ENCODE measurements at regions not wholly inside any gene's neighbourhood (a gene's known extent, or its start where the extent isn't known, plus 50 kb on each side); places are given as distances from the start of the nearest gene placed in this dataset.

DNA sequence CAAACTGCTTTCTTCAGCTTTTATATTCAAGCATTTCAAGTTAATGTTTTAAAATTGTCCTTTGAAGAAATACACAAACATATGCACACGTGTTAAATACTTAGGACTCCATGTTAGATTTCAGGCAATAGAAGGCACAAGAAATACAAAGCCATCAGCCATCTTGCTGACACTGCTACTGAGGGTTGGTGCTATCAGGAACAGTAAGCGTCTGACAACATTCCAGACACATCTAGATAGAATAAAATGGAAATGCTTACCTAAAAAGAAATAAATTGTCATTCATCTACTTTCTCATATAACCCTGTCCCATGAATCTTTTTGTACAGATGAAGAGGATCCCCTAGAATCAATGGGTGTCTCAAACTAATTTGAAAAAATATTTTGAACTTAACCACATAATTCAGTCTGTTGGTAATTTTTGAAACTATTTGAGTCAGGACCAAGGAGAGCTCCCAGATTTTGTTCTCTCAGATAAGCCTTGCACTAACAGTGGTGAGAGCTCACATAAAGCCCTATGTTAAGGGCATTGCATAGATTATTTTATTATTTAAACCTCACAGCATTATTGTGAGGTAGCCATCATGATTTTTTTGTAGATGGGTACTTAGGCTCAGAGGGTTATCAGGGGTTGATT is 631.1 kb upstream of the POU3F2 start:
- TF ChIP-seq ZNF274 (IDR thresholded peaks at IDR 0.05; ENCODE audit: low read depth, low read length) = no peak
- H3K4me3 ChIP-seq (ENCODE audit: low read length) = no peak overlapping the region

DNA sequence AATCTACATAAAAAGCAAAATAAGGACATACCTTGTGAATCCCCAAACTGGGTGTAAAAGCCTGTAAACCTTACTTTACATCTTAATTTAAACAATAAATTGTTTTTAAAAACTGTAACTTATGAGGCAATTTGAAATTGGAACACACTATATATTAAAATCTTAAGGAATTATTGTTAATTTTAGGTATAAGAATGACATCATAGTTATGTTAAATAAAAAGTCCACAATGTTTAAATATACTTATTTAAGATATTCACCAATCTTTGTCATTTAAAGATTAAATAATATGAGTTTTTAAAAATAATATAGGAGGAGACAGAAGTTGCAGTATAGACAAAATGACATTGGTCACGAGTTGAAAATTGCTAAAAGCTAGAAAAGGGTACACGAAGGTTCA is 621.9 kb upstream of the POU3F2 start:
- TF ChIP-seq ZNF274 (IDR thresholded peaks at IDR 0.05; ENCODE audit: low read depth, low read length) = no peak
- H3K4me3 ChIP-seq (ENCODE audit: low read length) = no peak overlapping the region

DNA sequence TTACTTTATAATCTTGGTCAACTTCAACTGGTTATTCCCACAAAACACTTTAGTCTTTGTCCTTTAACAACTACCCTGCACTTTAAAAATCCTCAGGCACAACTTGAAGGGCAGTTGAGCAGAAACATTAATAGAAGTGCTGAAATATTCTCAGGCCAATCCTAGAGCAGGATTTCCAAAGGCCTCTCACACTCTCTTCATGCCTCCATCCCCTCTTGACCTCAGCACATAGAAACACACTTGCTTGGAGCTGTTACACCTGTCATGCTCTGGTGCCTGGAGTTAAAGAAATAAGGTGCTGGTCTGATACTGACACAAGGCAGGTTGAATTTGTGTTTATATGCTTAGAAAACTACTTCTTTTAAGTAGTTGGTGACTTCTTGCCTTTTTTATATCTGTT is 618.8 kb upstream of the POU3F2 start:
- TF ChIP-seq ZNF274 (IDR thresholded peaks at IDR 0.05; ENCODE audit: low read depth, low read length) = no peak
- H3K4me3 ChIP-seq (ENCODE audit: low read length) = no peak overlapping the region

DNA sequence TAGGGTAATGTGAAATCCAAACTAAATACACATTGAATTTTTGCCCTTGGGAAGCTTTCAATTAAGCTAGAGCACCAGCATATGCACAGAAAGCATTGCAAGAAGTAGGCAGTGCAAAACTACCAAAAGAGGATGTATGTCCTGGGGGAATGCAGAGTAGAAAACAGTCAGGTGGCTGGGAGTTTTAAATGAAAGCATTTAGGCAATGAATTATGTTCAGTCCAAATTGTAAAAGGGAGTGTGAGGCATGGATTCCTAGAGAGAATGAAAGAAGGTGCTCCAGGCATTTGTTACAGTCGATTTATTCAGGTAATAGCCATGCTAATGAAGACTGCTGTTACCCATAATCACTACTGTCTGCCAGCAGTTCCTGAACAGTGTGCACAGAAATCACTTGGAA is 604.1 kb upstream of the POU3F2 start:
- no peak overlapping the region for H3K4me3 ChIP-seq (ENCODE audit: low read length)
- TF ChIP-seq ZNF274 (IDR thresholded peaks at IDR 0.05; ENCODE audit: low read depth, low read length) = no peak

DNA sequence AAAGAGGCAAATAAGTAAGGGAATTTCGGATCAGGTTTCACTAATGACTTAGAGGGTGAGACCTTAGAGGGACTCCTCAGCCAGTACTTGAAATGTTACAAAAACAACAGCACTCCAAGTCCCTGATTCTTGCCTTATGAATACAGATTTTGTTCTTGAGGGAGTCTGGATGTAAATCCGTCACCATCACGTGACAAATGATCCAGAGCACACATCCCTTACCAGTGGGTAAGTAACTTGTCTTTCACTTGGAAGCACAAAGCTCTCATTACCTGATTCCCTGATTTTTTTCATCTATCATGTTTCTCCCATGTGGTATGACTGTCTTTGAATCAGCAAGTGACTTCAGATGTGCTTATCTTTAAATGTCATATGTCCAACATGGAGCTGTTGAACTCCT is 595.3 kb upstream of the POU3F2 start:
- TF ChIP-seq ZNF274 (IDR thresholded peaks at IDR 0.05; ENCODE audit: low read depth, low read length) = no peak

DNA sequence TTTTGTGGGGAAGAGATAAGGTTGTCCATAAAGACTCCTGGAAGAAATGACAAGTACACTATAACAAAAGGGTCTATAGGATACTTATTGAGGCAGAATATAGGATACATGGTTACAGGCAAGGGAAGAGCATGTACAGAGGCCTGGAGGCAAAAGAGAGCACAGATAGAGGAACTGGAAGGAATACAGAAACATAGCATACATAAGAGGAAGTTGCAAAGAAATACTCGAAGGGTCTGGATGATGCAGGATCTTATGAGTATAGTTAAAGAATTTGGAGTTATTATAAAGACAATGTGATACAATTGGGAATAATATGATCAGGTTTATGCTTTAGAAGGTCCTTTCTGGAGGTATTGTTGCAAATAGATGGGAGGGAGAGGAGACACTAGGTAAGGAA is 592.7 kb upstream of the POU3F2 start:
- no peak for TF ChIP-seq ZNF274 (IDR thresholded peaks at IDR 0.05; ENCODE audit: low read depth, low read length)
- no peak overlapping the region for H3K4me3 ChIP-seq (ENCODE audit: low read length)

More for the DNA sequence above, 595.3 kb upstream of the POU3F2 start:
- H3K4me3 ChIP-seq (ENCODE audit: low read length) = no peak overlapping the region

DNA sequence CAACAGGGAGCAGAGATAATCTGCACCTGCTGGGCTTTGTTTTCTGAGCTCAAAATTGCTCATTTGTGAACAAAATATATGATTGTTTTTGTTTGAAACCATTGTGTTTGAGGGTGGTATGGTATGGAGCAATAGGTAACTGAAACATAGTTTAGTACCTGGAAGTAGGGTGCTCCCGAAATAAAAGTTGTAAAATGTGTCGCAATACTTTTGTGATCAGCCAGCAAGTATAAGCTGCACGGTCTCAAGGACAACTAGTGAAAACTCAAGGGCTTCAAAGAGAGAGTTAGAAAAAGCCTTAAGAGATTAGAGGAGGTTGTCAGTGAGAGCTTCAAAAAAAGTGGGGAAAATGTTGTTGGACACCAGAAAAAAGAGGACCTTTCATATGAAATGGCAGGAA is 579.8 kb upstream of the POU3F2 start:
- TF ChIP-seq ZNF274 (IDR thresholded peaks at IDR 0.05; ENCODE audit: low read depth, low read length) = no peak
- no peak overlapping the region for H3K4me3 ChIP-seq (ENCODE audit: low read length)

DNA sequence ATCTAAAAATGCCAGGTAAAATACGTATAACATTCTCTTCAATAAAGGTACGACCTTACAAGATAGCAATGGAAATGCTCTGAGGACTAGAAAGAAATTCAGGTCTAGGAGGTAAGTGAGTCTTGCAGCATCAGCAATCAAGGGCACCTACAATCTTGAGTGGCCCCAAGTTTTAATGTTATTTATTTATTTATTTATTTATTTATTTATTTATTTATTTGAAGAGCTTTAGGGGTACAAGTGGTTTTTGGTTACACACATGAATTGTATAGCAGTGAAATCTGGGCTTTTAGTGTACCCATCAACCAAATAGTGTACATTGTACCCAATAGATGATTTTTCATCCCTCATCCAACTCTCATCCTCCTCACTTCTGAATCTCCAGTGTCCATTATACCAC is 574.0 kb upstream of the POU3F2 start:
- H3K4me3 ChIP-seq (ENCODE audit: low read length) = no peak overlapping the region
- no peak for TF ChIP-seq ZNF274 (IDR thresholded peaks at IDR 0.05; ENCODE audit: low read depth, low read length)

DNA sequence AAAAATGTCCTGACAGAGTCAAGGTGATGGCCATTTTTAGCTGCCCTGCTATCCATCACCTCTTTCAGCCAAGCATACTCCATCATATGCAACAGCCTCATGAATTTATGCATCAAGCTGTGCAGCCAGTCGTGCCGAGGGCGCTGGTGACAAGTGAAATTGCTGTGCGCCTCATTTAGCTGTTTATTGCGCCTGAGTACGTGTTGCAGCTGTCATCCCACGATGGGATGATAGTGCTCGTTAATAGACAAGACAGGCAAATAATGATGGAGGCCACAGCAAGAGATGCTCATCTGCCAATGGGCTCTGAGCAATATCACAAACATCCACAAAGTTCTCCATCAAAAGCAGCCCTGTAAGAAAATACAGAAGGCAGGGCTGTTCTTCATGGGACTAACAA is 562.3 kb upstream of the POU3F2 start:
- no peak for TF ChIP-seq ZNF274 (IDR thresholded peaks at IDR 0.05; ENCODE audit: low read depth, low read length)
- no peak overlapping the region for H3K4me3 ChIP-seq (ENCODE audit: low read length)

DNA sequence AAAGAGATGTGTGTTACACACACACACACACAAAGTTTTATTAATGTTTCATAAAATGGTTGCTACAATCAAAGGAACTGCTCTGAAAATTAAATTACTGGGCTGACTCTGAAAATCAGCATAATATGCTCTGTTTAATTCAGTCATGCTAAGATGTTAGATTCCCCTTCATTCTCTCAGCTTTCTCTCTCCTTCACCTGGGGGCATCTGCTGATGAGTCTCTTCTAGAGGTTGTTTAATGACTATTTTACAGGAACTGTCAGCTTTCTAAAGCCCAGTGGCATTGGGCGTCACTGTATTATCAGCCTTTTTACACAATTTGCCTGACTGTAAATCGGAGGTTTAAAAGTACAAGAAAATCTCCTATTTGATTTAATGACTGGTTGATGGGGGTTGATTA is 559.7 kb upstream of the POU3F2 start:
- TF ChIP-seq ZNF274 (IDR thresholded peaks at IDR 0.05; ENCODE audit: low read depth, low read length) = no peak

DNA sequence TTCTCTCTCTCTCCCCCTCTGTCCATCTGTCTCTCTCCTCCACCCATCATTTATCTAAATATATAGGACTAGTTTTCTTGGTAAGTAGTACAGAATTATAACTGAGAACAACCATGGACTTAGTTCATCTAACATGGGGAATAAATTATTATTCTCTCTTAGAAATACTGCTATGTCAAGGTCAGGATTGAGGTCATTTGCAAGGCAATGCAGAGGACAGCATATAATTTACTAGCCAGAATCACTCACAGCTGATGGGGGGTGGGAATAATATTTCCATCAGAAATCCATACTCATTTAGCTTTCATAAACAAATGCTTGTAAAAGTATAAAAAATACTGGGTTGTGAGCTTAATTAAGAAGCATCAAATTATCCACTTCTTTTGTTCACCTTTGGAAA is 553.9 kb upstream of the POU3F2 start:
- TF ChIP-seq ZNF274 (IDR thresholded peaks at IDR 0.05; ENCODE audit: low read depth, low read length) = no peak
- H3K4me3 ChIP-seq (ENCODE audit: low read length) = no peak overlapping the region

More for the DNA sequence above, 559.7 kb upstream of the POU3F2 start:
- no peak overlapping the region for H3K4me3 ChIP-seq (ENCODE audit: low read length)

DNA sequence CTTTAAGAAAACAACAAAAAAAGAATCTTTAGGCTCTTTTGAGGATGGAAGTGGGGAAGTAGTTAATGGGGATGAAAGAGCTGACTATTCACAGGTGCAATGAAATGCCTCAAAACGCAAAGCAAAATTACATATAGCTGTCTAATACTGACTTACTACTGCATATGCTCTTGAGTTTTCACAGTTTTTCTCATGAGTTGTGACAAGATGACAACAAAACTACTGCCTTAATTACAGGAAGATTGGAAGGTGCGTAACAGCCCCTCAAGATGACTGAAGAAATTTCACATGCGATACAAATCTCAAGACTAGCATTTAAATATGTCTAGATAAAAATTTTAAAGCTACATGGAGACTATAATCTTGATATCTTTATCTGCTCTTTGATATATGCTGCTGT is 547.8 kb upstream of the POU3F2 start:
- no peak for TF ChIP-seq ZNF274 (IDR thresholded peaks at IDR 0.05; ENCODE audit: low read depth, low read length)
- no peak overlapping the region for H3K4me3 ChIP-seq (ENCODE audit: low read length)

DNA sequence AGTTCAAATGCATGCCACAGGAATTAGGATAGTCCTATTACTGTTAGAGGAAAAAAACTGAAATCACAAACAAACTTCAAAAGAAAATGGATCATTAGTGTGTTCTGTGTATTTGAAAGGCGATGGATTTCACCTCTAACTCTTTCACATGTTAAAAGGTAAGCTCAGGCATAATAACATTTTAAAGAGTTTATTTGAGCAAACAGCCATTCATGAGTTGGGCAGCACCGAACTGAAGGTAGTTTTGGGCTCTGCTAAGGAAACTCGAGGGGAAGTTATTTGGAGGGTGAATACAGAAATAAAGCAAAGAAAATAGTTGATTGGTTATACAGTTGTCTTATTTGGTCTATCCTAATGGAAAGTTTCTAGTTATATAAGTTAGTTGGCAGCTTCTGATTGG is 546.5 kb upstream of the POU3F2 start:
- TF ChIP-seq ZNF274 (IDR thresholded peaks at IDR 0.05; ENCODE audit: low read depth, low read length) = no peak
- no peak overlapping the region for H3K4me3 ChIP-seq (ENCODE audit: low read length)

DNA sequence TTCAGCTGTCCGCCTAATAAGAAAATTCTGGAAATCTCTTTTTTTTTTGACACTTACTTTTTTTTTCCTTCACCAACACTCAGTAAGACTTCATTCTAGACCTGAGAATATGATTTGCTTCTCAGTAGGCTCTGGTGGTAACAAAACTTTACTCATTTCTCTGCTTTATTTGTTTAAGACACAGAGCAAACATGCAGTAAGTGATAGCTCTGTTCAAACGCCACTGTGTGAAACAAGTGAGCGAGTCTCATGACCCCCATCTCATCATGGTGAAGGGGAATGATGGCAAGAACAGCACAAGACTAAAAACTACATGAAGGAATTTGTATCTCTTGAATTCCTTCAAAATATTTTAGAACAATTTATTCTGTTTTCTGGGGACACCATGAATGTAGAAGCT is 541.6 kb upstream of the POU3F2 start:
- H3K4me3 ChIP-seq (ENCODE audit: low read length) = no peak overlapping the region
- no peak for TF ChIP-seq ZNF274 (IDR thresholded peaks at IDR 0.05; ENCODE audit: low read depth, low read length)

DNA sequence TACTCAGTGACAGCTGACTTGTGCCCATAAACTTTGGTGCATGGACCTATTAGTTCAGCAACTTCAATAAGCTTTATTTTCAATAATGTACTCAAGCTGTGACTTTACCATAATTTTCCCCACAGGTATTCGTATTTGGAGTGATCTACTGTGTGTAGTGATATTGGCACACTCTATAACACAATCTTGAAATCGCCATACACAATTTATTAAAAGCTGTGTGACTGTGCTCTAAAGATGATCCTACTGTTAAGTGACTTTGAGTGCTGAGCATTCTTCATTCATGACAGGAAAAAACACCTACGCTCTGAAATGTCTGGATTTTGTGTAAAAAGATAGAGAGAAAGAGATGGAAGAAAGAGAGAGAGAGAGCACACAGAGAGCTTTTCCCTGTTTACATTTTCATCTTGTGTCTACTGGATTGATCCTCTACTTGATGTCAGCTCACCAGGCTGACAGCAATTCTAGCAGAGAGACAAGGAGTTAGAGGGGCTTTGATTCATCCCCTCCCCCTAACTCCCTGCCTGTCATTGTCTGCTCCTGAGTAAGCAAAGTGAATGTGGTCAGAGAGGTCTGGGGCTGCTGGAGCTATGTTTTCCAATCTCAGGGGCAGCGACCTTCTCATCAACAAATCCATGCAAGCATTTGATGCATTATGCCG is 538.7 kb upstream of the POU3F2 start:
- no peak overlapping the region for H3K4me3 ChIP-seq (ENCODE audit: low read length)
- no peak for TF ChIP-seq ZNF274 (IDR thresholded peaks at IDR 0.05; ENCODE audit: low read depth, low read length)

DNA sequence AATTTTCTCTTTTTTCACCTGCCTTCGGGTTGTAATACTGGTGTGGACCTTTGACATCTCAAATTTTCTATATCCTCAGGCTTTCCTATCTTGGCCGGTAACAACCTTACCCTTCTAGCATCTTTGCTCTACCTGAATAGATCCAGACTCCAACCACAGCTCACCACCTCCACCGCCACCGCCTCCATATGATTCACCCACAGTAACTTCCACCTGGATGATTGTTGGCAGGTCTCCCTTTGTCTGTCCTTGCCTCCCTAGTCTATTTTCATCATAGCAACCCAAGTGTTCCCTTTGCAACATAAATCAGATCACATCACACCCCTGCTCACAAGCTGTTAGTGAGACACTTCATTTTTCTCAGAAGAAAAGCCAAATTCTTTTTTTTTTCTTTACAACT is 525.8 kb upstream of the POU3F2 start:
- H3K4me3 ChIP-seq (ENCODE audit: low read length) = no peak overlapping the region
- no peak for TF ChIP-seq ZNF274 (IDR thresholded peaks at IDR 0.05; ENCODE audit: low read depth, low read length)

Data from GM08714 (cell line).